Fibroblast of the aortic adventitia (primary cell): ENCODE measurements at regions not wholly inside any gene's neighbourhood (a gene's known extent, or its start where the extent isn't known, plus 50 kb on each side); places are given as distances from the start of the nearest gene placed in this dataset.

ENCODE experiments used
- DNase-seq: peaks from one replicate; pipeline ENCODE4 v3.0.0-alpha.2; 2010; ENCODE audit warnings: low read depth
- H3K4me3 ChIP-seq: 2 replicates; pipeline ENCODE4 v1.5.1; 2011; ENCODE audit warnings: low read depth, mild to moderate bottlenecking, control low read depth, low read length, moderate library complexity
- TF ChIP-seq, protein P1 (sequence below): IDR thresholded peaks from 2 replicates; pipeline ENCODE4 v1.5.1; 2011; ENCODE audit warnings: mild to moderate bottlenecking, low read length, control low read depth, inconsistent platforms; ENCODE audit not compliant: insufficient read depth

DNA sequence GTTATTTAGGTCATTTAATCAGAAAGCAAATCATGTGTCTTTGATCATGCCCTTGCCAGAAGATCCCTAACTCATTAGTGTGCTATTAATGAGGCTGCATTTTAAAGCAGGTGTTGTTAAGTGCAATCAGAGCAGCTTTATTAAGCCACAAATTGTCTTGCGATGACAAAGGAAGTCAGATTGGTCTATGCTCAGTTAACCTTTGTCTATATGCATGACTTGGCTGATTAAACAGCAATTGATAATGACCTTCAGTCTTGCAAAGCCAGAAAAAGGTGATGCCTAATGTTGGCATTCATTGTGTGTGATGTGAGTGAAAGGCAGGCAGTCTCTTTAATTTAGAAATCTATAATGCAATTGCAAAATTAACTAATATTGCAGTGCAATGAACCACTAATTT, 166.9 kb downstream of the RND3 start:
- DNase-seq = no peak
- H3K4me3 ChIP-seq = no peak overlapping the region
- TF ChIP-seq, protein P1, sequence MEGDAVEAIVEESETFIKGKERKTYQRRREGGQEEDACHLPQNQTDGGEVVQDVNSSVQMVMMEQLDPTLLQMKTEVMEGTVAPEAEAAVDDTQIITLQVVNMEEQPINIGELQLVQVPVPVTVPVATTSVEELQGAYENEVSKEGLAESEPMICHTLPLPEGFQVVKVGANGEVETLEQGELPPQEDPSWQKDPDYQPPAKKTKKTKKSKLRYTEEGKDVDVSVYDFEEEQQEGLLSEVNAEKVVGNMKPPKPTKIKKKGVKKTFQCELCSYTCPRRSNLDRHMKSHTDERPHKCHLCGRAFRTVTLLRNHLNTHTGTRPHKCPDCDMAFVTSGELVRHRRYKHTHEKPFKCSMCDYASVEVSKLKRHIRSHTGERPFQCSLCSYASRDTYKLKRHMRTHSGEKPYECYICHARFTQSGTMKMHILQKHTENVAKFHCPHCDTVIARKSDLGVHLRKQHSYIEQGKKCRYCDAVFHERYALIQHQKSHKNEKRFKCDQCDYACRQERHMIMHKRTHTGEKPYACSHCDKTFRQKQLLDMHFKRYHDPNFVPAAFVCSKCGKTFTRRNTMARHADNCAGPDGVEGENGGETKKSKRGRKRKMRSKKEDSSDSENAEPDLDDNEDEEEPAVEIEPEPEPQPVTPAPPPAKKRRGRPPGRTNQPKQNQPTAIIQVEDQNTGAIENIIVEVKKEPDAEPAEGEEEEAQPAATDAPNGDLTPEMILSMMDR = no peak

DNA sequence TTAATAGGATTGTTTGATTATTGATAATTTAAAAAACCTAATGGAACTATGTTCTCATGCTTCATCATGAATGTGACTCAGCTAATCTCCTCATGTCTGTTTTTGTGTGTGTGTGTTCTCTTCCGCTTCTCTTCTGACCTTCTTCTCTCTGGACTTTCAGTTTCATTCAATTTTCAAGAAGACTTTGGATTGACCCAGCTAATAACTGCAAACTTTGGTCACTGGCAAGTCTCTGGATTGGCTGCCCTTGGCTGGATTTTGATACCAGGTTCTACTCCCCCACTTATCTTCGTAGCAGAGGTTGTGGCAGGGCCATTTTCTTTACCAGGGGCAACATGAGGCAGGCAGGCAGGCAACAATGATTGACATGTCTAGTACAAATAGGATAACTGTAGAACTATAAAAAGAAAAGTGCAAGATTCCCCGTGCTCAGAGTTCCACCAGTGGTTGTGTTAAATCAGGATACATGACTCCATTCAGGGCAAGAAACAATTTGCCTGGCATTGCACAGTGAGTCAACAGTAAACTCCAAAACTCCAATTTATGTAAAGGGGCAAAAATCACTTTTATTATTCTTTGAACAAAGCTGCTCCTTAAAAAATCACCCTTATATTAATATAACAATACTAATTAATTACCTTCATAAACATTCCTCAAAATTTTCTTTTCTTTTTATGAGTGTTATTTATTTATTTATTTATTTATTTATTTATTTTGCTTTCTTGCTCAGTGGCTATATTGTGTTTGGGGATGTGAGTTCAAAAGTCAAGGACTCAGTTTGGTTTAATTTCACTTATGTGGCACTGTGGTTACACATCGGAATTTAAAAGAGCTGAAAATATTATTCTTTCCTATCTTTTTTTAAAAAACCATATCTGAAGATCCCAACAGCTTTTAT, 167.6 kb downstream of the RND3 start:
- DNase-seq = no peak
- no peak overlapping the region for H3K4me3 ChIP-seq
- TF ChIP-seq, protein P1 = no peak

DNA sequence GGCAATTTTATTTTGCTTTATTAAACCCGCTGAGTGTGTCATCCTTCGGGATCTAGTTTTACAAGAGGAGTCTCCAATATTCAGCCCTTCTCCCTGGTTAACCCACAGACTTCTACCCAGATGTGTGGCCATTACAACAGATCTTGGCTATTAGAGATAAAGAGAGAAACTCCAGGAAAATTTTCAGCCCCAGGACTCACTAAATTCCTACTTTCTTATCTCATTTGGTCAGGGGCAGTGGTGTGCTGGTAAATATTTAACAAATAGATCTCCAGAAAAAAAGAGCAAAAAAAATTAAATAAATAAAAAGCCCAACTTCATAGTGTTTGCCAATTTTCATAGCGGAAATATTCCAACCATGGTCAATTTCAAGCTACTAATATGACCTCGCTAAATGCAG, 168.4 kb downstream of the RND3 start:
- no peak overlapping the region for H3K4me3 ChIP-seq
- no peak for DNase-seq
- TF ChIP-seq, protein P1 = no peak

DNA sequence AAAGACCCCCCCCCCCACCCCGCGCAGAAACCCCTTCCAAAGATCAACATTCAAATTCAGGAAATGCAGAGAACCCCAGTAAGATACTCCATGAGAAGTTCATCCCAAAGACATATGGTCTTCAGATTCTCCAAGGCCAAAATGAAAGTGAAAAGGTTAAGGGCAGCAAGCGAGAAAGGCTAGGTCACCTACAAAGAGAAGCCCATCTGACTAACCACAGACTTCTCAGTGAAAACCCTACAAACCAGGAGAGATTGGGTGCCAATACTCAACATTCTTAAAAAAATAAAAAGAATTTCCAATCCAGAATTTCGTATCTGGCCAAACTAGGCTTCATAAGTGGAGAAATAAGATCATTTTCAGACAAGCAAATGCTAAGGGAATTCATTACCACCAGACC, 175.2 kb downstream of the RND3 start:
- no peak overlapping the region for H3K4me3 ChIP-seq
- TF ChIP-seq, protein P1 = no peak
- DNase-seq = no peak

DNA sequence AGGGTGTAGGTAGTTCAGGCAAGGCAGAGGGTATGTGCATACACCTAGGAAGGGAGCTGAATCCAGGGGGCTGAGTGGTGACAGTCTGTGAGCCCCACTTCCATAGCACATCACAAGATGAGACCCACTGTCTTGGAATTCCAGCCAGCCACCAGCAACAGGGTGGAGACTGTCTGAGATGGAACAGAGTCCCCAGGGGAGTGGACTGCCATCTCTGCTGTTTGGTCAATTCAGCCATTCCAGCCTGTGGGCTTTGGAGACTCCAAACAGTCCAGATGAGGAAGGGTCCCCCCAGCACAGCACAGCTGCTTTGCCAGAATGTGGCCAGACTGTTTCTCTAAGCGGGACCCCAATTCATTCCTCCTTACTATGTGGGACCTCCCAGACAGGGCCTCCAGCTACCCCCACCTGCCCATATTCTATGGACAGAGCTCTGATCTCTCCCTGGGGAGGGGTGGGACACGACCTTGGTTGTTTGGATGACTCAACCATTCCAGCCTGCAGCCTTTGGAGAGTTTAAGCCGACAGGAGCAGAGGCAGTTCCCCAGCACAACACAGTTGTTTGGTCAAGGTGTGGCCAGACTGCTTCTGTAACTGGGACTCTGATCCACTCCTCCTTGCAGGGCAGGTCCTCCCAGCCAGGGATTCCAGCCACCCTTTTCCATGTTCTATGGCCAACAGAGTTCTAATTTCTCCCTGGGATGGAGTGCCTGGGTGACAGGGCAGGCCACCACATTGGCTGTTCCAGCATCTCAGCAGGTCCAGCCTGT, 178.0 kb downstream of the RND3 start:
- no peak for DNase-seq
- H3K4me3 ChIP-seq = no peak overlapping the region
- TF ChIP-seq, protein P1 = no peak

DNA sequence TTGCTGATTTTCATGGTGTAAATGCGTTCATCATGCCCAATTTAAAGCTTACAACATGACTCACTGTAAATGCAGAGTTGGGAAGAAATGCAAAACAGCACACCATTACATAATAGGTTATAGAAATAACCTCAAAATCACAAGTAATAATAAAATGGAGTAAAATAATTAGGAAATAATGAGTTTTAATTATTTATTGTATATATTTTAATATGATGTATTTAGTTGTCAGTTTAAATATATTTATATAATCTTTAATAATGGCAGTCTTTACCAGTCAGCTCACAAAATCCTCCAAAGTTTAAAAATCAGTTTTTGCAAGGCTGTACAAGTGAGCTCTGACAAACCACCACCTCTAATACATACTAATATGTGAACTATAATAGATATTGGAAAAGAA, 180.2 kb downstream of the RND3 start:
- DNase-seq = no peak
- TF ChIP-seq, protein P1 = no peak
- H3K4me3 ChIP-seq = no peak overlapping the region
